Left ventricle myocardium inferior (tissue), 1 donor: ENCODE measurements at regions not wholly inside any gene's neighbourhood (a gene's known extent, or its start where the extent isn't known, plus 50 kb on each side); places are given as distances from the start of the nearest gene placed in this dataset.
"Not testable (repeated sequence)": the region's sequence is repeated elsewhere in the genome, so short reads cannot be mapped to it uniquely, and the experiment has no call there.

ENCODE experiments used
- DNase-seq: peaks from one replicate; pipeline ENCODE4 v3.0.0-alpha.2; 2020
- H3K27ac ChIP-seq: fragments of 200-600 bp; replicated peaks from 2 replicates; pipeline ENCODE4 v1.8.0; 2021
- H3K27me3 ChIP-seq: fragments of 200-600 bp; 2 replicates; pipeline ENCODE4 v1.8.0; 2021; ENCODE audit warnings: low read depth
- H3K36me3 ChIP-seq: fragments of 200-600 bp; 2 replicates; pipeline ENCODE4 v1.8.0; 2021
- H3K4me1 ChIP-seq: fragments of 200-600 bp; 2 replicates; pipeline ENCODE4 v1.8.0; 2021
- H3K4me3 ChIP-seq: fragments of 200-600 bp; 2 replicates; pipeline ENCODE4 v1.8.0; 2021; ENCODE audit warnings: mild to moderate bottlenecking, moderate library complexity
- H3K9me3 ChIP-seq: fragments of 200-600 bp; replicated peaks from 2 replicates; pipeline ENCODE4 v1.8.0; 2021
- CTCF ChIP-seq: fragments of 200-600 bp; IDR thresholded peaks from 2 replicates; pipeline ENCODE4 v1.8.0; 2021; ENCODE audit warnings: antibody characterized with exemption, mild to moderate bottlenecking, borderline replicate concordance
- intact Hi-C: fragments of 100-400 bp; cut with micrococcal nuclease; formaldehyde crosslinking; loops from one replicate; pipeline ENCODE4 v1.11.0; 2022
- donor health status: DM: no; HTN: yes; CAD: no; lungs with severe emphysema.

- TF ChIP-seq CTCF: no peak
Observed at GRCh38 chr18:56448751-56449150, 189.6 kb downstream of the TXNL1 start.

DNA sequence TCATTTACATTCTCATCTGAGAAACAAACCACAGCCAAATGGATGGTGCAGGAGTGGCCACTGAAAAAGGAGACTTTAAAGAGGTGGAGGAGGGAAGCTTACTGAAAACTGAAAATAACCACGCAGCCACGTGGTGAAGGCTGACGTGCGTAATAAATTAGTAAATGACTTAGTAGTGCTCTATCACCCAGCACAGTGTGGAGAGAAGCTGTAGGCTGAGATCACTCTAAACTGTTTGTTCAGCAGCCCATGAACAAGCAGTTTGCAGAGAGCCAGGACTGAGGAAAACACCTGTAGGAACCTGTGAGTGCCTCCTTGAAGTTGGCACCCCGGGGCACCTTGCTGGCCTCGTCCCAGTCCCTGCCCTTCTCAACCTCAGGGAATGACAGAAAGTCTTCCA lies 193.0 kb downstream of the TXNL1 start:
- Histone ChIP-seq H3K4me3 (no peak overlapping the region), H3K36me3 (no peaks in the 10 kb centered on the region), H3K27ac (no peak overlapping the region), H3K9me3 (peaks cover 16% of the 10 kb centered on the region), H3K27me3 (no peaks in the 10 kb centered on the region), H3K4me1 (peaks cover 25% of the 10 kb centered on the region)
- DNase-seq: no peak
- no peak for TF ChIP-seq CTCF
- intact Hi-C loops: no loop called here

More at GRCh38 chr18:56448751-56449150, 189.6 kb downstream of the TXNL1 start:
- intact Hi-C loops: no loop called here
- H3K36me3 ChIP-seq: no peaks in the 10 kb centered on the region
- H3K4me1 ChIP-seq: peaks cover 20% of the 10 kb centered on the region
- no peak overlapping the region for H3K4me3 ChIP-seq
- DNase-seq: no peak
- no peaks in the 10 kb centered on the region for H3K27me3 ChIP-seq
- no peaks in the 10 kb centered on the region for H3K9me3 ChIP-seq
- H3K27ac ChIP-seq: no peak overlapping the region

DNA sequence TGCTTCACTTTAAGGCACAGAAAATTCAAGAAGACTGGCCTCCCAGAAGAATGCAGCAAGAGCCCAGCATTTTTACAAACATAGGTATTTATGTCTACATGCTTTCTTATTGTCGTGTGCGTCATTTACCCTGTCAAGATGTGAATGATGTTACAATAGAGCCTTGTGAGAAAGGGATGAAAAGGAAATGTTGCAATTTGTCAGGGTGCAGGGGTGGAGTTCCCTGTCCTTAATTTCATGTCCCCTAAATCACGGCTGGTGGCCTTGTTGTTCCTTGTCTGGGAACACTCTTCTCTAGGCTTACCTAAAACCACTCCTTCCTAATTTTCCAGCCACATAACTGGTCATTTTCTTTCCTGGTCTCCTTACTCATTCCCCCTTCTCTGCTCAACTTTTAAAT lies 194.2 kb downstream of the TXNL1 start:
- peak overlapping the region; percentile 43 for H3K27ac ChIP-seq
- peaks cover 20% of the 10 kb centered on the region for H3K9me3 ChIP-seq
- H3K36me3 ChIP-seq: no peaks in the 10 kb centered on the region
- H3K4me1 ChIP-seq: peaks cover 25% of the 10 kb centered on the region
- DNase-seq: no peak
- no peaks in the 10 kb centered on the region for H3K27me3 ChIP-seq
- no peak for TF ChIP-seq CTCF
- intact Hi-C loops: no loop called here
- H3K4me3 ChIP-seq: no peak overlapping the region

GRCh38 chr18:56443166-56443907 lies 195.1 kb downstream of the TXNL1 start:
- Histone ChIP-seq H3K36me3 (no peaks in the 10 kb centered on the region), H3K9me3 (peaks cover 20% of the 10 kb centered on the region), H3K27me3 (no peaks in the 10 kb centered on the region), H3K4me1 (peaks cover 25% of the 10 kb centered on the region), H3K4me3 (no peak overlapping the region), H3K27ac (peak overlapping the region; percentile 43)
- DNase-seq: no peak
- intact Hi-C loops: no loop called here
- no peak for TF ChIP-seq CTCF

DNA sequence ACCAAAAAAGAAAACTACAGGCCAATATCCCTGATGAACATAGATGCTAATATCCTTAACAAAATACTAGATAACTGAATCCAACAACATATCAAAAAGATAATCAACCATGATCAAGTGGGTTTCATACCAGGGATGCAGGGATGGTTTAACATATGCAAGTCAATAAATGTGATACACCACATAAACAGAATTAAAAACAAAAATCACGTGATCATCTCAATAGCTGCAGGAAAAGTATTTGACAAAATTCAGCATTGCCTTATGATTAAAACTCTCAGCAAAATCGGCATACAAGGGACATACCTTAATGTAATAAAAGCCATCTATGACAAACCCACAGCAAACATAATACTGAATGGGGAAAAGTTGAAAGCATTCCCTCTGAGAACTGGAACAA lies 199.9 kb downstream of the TXNL1 start:
- H3K4me1 ChIP-seq, intact Hi-C loops, H3K4me3 ChIP-seq, H3K27me3 ChIP-seq, DNase-seq, H3K36me3 ChIP-seq, H3K27ac ChIP-seq: not testable (repeated sequence)
- peaks cover 20% of the 10 kb centered on the region for H3K9me3 ChIP-seq

DNA sequence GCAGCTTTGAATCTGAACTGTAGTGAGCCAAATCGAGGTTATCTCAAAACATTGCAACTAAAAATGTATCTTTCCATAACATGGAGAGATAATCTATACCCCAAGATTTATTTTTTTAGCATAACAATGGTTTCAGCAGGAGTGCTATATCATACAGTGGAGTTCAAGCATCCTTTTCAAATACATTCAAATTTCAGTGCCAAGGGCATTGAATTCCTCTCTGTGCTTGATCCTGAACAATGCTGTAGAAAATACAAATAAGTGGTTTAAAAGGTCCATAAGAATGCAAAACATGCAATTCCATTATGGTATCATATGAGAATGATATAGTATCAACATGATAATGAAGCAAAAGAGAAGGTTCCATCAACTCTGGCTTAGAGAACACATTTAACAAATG lies 201.7 kb downstream of the TXNL1 start:
- no peak overlapping the region for H3K4me3 ChIP-seq
- no peak overlapping the region for H3K27ac ChIP-seq
- intact Hi-C loops: no loop called here
- DNase-seq: no peak
- no peaks in the 10 kb centered on the region for H3K27me3 ChIP-seq
- H3K9me3 ChIP-seq: peaks cover 8% of the 10 kb centered on the region
- H3K36me3 ChIP-seq: no peaks in the 10 kb centered on the region
- no peaks in the 10 kb centered on the region for H3K4me1 ChIP-seq
- no peak for TF ChIP-seq CTCF
